ENCODE measurements at regions not wholly inside any gene's neighbourhood (a gene's known extent, or its start where the extent isn't known, plus 50 kb on each side); places are given as distances from the start of the nearest gene placed in this dataset.

- DNase-seq (ENCODE audit: low read depth): no peak
- TF ChIP-seq CTCF (conservative IDR thresholded peaks at IDR 0.05; ENCODE audit: low read depth, low read length): no peak
- H3K4me3 ChIP-seq (ENCODE audit: low read length): no peak overlapping the region
These were observed 1035.7 kb upstream of the FBXO33 start for GRCh38 chr14:40467969-40468368.

GRCh38 chr14:40464531-40464930 is 1032.3 kb upstream of the FBXO33 start:
- no peak for DNase-seq (ENCODE audit: low read depth)
- H3K4me3 ChIP-seq (ENCODE audit: low read length): no peak overlapping the region
- TF ChIP-seq CTCF (conservative IDR thresholded peaks at IDR 0.05; ENCODE audit: low read depth, low read length): no peak

GRCh38 chr14:40463886-40464285 is 1031.7 kb upstream of the FBXO33 start:
- no peak for DNase-seq (ENCODE audit: low read depth)
- TF ChIP-seq CTCF (conservative IDR thresholded peaks at IDR 0.05; ENCODE audit: low read depth, low read length): no peak

GRCh38 chr14:40452674-40453073 is 1020.4 kb upstream of the FBXO33 start:
- no peak for TF ChIP-seq CTCF (conservative IDR thresholded peaks at IDR 0.05; ENCODE audit: low read depth, low read length)
- H3K4me3 ChIP-seq (ENCODE audit: low read length): no peak overlapping the region
- no peak for DNase-seq (ENCODE audit: low read depth)

More at GRCh38 chr14:40463886-40464285, 1031.7 kb upstream of the FBXO33 start:
- H3K4me3 ChIP-seq (ENCODE audit: low read length): no peak overlapping the region

- no peak overlapping the region for H3K4me3 ChIP-seq (ENCODE audit: low read length)
- no peak for TF ChIP-seq CTCF (conservative IDR thresholded peaks at IDR 0.05; ENCODE audit: low read depth, low read length)
- no peak for DNase-seq (ENCODE audit: low read depth)
These were observed 1014.8 kb upstream of the FBXO33 start for GRCh38 chr14:40447017-40447416.

- no peak for TF ChIP-seq CTCF (conservative IDR thresholded peaks at IDR 0.05; ENCODE audit: low read depth, low read length)
- H3K4me3 ChIP-seq (ENCODE audit: low read length): no peak overlapping the region
- DNase-seq (ENCODE audit: low read depth): no peak
These were observed 1012.8 kb upstream of the FBXO33 start for GRCh38 chr14:40445020-40445419.

- H3K4me3 ChIP-seq (ENCODE audit: low read length): no peak overlapping the region
- TF ChIP-seq CTCF (conservative IDR thresholded peaks at IDR 0.05; ENCODE audit: low read depth, low read length): no peak
These were observed 1004.3 kb upstream of the FBXO33 start for GRCh38 chr14:40436551-40436950.

More at GRCh38 chr14:40436551-40436950, 1004.3 kb upstream of the FBXO33 start:
- no peak for DNase-seq (ENCODE audit: low read depth)
